Cardiac fibroblast (primary cell): ENCODE measurements at regions not wholly inside any gene's neighbourhood (a gene's known extent, or its start where the extent isn't known, plus 50 kb on each side); places are given as distances from the start of the nearest gene placed in this dataset.

ENCODE experiments used
- DNase-seq, 2 donors: peaks; one replicate each; pipeline versions ENCODE4 v3.0.0 to v3.0.0-alpha.2; 2010; ENCODE audit warnings: low read depth in 2 of 2
- H3K4me3 ChIP-seq, 2 donors: replicated peaks in 1 of 2; 1 replicate in 1 of 2; 2 replicates in 1 of 2; pipeline ENCODE4 v1.5.1; 2011; ENCODE audit warnings: low read depth in 2 of 2, low read length in 2 of 2, mild to moderate bottlenecking in 2 of 2, moderate library complexity in 1 of 2
- TF ChIP-seq, protein P1 (sequence below): IDR thresholded peaks from one replicate; pipeline ENCODE4 v1.5.1; 2011; ENCODE audit warnings: low read depth, mild to moderate bottlenecking, low read length, inconsistent platforms

DNA sequence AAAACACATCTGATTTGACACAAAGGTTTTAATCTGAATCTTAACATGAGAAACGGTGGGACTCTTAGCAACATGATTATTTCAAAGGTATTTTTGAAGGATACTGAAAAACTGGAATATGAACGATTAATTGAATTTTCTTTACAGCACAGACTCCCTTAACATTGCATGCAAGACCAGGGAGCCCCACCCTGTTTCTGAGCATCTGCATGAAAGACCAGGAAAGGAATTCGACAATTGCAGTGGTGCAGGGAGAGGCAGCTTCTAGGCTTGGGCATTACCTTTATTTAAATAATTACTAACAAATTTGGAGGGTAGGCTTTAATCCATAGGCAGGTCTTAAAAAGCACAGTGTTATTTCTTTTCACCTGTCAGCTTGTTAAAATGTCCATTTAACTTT lies 240.6 kb upstream of the TOPAZ1 start:
- peak overlapping the region in 1 of 2 donors; percentile 24 for H3K4me3 ChIP-seq
- TF ChIP-seq, protein P1, sequence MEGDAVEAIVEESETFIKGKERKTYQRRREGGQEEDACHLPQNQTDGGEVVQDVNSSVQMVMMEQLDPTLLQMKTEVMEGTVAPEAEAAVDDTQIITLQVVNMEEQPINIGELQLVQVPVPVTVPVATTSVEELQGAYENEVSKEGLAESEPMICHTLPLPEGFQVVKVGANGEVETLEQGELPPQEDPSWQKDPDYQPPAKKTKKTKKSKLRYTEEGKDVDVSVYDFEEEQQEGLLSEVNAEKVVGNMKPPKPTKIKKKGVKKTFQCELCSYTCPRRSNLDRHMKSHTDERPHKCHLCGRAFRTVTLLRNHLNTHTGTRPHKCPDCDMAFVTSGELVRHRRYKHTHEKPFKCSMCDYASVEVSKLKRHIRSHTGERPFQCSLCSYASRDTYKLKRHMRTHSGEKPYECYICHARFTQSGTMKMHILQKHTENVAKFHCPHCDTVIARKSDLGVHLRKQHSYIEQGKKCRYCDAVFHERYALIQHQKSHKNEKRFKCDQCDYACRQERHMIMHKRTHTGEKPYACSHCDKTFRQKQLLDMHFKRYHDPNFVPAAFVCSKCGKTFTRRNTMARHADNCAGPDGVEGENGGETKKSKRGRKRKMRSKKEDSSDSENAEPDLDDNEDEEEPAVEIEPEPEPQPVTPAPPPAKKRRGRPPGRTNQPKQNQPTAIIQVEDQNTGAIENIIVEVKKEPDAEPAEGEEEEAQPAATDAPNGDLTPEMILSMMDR = no peak
- peak in 1 of 2 donors; percentile 29 for DNase-seq

DNA sequence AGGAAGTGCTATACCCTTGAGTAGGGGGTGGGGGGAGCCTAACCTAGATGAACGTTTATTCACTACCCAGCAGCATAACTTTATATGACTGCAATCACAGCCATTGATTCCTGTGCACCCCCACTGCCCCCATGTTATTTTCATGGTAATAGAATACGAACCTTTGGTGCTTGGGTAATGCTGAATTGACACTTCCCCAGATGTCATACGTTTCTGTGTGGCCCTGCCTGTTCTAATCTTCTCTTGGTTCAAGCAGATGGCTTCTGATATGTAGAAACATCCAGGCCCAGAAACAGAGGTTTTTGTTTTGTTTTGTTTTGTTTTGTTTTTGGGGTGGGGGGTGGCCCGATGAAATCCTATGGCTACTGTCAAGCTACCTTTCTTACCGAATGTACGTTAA lies 237.9 kb upstream of the TOPAZ1 start:
- no peak overlapping the region for H3K4me3 ChIP-seq
- TF ChIP-seq, protein P1 = no peak
- no peak for DNase-seq

DNA sequence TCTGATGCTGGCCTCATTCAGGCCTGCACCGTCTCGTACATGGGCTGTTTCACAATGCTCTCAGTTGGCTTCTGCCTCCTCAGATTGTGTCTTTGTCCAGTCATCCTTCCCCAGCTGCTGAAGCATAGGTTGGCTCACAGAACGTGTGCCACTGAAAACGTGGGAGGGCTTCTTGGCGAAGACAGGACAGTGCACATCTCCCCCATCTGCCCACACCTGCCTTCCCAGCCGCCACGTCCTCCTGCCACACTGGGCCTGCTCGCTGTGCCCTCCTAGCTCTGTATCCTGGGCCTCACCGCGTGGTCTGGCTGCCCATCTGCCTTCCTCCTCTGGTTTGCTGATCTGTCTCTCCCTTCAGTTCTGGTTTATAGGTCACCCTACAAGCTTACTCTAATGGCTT lies 230.0 kb upstream of the TOPAZ1 start:
- H3K4me3 ChIP-seq = no peak overlapping the region
- no peak for DNase-seq
- TF ChIP-seq, protein P1 = no peak

DNA sequence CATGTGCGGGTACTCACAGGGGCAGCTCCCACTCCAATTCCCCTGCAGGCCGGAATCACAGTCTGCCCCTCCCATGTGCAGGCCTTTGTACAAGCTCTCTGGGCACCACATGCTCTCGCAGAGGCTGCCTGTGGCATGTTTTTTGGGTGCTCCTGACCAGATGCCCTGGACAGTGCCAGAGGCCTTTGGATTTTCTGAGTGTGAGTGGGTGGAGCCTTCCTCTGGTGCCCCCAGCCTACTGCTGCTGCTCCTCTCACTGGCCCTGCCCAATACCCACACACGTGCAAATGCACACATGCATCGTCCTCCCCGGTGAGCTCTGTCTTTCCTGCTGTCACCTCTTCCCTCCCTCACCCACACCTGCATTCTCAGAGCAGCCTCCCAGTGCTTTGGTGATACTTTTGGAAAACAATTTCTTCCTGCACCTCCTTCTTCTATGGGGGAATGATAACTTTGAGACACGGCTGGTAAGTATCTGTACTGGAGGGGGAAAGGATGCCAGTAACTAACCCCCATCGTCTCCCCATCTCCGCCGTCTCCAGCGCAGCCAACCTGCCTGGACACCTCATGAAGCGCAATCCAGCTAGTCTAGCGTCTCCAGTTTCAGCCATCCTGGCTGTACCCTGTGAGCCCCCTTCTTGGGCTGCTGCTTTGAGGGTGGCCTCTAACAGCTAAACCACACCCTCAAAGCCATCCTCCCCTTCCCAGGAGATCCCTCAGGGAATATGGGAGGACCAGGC lies 229.4 kb upstream of the TOPAZ1 start:
- no peak overlapping the region for H3K4me3 ChIP-seq
- TF ChIP-seq, protein P1 = no peak
- no peak for DNase-seq

DNA sequence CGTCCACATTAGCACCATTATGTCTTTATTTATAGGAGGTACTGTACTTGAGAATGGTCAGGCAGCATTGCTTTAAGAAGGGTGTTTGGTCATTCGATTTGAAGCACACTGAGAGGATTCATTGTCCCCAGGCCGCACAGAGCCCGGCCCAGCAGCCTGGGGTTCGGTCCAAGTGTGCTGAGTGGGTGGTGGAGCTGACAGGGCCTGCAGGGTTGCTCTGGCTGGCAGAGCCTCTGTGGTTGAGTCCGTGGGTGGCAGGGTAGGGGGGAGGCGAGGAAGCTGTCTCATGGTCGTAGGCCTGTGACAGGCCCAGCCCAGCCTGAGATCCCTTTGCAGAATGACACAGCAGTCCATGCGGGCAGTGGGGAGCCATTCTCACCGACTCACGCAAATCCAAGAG lies 227.7 kb upstream of the TOPAZ1 start:
- H3K4me3 ChIP-seq = no peak overlapping the region

DNA sequence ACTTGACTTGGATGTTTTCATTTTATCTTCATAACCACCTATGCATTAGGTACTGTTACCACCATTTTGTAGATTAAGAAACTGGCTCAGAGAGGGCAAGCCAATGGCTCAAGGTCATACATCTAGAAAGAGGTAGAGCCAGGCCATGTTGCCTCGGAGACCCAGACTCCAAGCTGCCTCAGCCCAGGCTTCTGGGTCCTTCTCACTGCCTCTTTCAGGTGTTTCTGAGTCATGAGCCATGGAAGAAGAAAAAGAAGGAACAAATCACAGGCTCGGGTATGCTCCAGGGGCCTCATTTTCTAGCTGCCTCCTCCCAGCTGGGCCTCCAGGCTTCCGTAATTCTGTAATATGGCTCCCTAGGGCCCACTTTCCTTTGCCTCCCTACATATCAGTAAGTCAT lies 226.5 kb upstream of the TOPAZ1 start:
- TF ChIP-seq, protein P1 = no peak
- DNase-seq = no peak
- no peak overlapping the region for H3K4me3 ChIP-seq

More for the DNA sequence above, 227.7 kb upstream of the TOPAZ1 start:
- DNase-seq = no peak
- TF ChIP-seq, protein P1 = no peak

DNA sequence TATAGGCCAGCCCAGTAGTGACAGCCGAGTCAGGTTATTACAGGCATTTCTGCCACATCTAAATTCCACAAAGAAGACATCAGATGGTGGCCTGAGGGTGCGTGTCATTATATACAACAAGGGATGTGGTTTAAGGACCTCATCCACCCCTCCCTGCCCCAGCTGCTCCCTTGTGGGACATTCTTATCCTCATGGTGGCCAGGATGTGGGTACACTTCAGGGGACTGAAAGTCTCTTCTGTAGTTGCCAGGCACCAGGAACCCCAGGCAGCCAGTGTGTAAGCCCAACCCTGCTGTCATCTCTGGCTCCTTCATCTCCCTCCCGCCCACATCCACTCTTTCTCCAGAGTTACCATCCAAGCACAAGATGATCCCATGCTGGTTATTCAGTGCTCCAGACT lies 224.9 kb upstream of the TOPAZ1 start:
- DNase-seq = no peak
- H3K4me3 ChIP-seq = no peak overlapping the region
- TF ChIP-seq, protein P1 = no peak
